ENCODE measurements at regions not wholly inside any gene's neighbourhood (a gene's known extent, or its start where the extent isn't known, plus 50 kb on each side); places are given as distances from the start of the nearest gene placed in this dataset.

DNA sequence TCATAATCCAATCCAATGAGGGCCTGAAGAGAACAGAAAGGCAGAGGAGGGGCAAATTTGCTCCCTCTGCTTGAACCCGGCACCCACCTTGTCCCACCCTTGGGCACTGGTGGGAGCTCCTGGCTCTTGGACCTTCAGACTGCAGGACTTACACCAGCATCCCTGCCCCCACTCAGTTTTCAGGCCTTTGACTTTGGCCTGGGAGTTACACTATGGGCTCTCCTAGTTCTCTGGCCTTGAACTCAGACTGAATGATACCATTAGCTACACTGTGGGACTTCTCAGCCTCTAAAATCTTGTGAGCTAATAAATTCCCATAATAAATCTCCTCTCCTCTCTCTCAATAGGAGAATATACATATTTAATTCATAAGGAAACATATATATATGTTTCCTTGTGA is 114.4 kb downstream of the AHR start:
- no peak for TF ChIP-seq POLR2A (IDR thresholded peaks at IDR 0.05)
- TF ChIP-seq, protein P1, sequence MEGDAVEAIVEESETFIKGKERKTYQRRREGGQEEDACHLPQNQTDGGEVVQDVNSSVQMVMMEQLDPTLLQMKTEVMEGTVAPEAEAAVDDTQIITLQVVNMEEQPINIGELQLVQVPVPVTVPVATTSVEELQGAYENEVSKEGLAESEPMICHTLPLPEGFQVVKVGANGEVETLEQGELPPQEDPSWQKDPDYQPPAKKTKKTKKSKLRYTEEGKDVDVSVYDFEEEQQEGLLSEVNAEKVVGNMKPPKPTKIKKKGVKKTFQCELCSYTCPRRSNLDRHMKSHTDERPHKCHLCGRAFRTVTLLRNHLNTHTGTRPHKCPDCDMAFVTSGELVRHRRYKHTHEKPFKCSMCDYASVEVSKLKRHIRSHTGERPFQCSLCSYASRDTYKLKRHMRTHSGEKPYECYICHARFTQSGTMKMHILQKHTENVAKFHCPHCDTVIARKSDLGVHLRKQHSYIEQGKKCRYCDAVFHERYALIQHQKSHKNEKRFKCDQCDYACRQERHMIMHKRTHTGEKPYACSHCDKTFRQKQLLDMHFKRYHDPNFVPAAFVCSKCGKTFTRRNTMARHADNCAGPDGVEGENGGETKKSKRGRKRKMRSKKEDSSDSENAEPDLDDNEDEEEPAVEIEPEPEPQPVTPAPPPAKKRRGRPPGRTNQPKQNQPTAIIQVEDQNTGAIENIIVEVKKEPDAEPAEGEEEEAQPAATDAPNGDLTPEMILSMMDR (IDR thresholded peaks at IDR 0.05), result no peak
